NT2/D1 (cell line): ENCODE measurements at regions not wholly inside any gene's neighbourhood (a gene's known extent, or its start where the extent isn't known, plus 50 kb on each side); places are given as distances from the start of the nearest gene placed in this dataset.

Source experiments
- SUZ12 ChIP-seq: IDR thresholded peaks from 2 replicates; pipeline ENCODE4 v1.6.1; 2011; ENCODE audit not compliant: insufficient read length, insufficient read depth; ENCODE audit errors: extremely low read depth
- YY1 ChIP-seq: IDR thresholded peaks from 2 replicates; pipeline ENCODE4 v1.6.1; 2011; ENCODE audit not compliant: insufficient read length, insufficient read depth
- ZNF274 ChIP-seq: IDR thresholded peaks from 2 replicates; pipeline ENCODE4 v1.6.1; 2011; ENCODE audit warnings: mild to moderate bottlenecking, low read depth, low read length

DNA sequence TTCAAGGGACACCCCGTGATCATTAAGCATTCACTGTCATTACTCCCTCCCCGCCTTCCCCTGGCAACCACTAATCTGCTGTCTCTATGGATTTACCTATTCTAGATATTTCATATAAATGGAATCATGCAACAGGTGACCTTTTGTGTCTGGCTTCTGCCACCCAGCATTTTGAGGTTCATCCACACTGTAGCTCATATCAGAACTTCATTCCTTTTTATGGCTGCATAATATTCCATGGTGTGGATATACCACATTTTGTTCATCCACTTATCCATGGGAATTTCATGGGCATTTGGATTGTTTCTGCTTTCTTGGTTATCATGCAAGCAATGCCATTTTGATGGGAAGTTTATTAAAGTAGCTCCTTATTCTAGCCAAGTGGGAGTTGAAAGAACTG lies 184.2 kb upstream of the VASH1 start:
- no peak for TF ChIP-seq YY1
- no peak for TF ChIP-seq ZNF274
- no peak for TF ChIP-seq SUZ12
